Ectodermal cell (in vitro differentiated cells): ENCODE measurements at regions not wholly inside any gene's neighbourhood (a gene's known extent, or its start where the extent isn't known, plus 50 kb on each side); places are given as distances from the start of the nearest gene placed in this dataset.

Source experiments
- H3K27ac ChIP-seq: 2 replicates; pipeline ENCODE4 v1.7.0; 2013; ENCODE audit warnings: mild to moderate bottlenecking, low read depth, low read length; ENCODE audit not compliant: insufficient read depth, poor library complexity, severe bottlenecking
- H3K27me3 ChIP-seq: 2 replicates; pipeline ENCODE4 v1.7.0; 2013; ENCODE audit warnings: mild to moderate bottlenecking, low read length; ENCODE audit not compliant: insufficient read depth, control insufficient read depth, poor library complexity, severe bottlenecking
- H3K36me3 ChIP-seq: one replicate; pipeline ENCODE4 v1.7.0; 2013; ENCODE audit warnings: low read length; ENCODE audit not compliant: control insufficient read depth, insufficient read depth
- H3K4me1 ChIP-seq: one replicate; pipeline ENCODE4 v1.7.0; 2013; ENCODE audit warnings: low read length; ENCODE audit not compliant: control insufficient read depth, insufficient read depth
- H3K4me3 ChIP-seq: 2 replicates; pipeline ENCODE4 v1.7.0; 2013; ENCODE audit warnings: low read depth, low read length, control low read depth; ENCODE audit not compliant: insufficient read depth
- H3K9me3 ChIP-seq: 2 replicates; pipeline ENCODE4 v1.7.0; 2013; ENCODE audit warnings: mild to moderate bottlenecking, low read length, moderate library complexity; ENCODE audit not compliant: control insufficient read depth
- WGBS, 2 experiments: methylation state at CpG; one replicate each; pipeline ENCODE4 v1.1.7; 2013; ENCODE audit warnings: missing lambda C conversion rate in 2 of 2; 5-methylcytosine and 5-hydroxymethylcytosine counted together

DNA sequence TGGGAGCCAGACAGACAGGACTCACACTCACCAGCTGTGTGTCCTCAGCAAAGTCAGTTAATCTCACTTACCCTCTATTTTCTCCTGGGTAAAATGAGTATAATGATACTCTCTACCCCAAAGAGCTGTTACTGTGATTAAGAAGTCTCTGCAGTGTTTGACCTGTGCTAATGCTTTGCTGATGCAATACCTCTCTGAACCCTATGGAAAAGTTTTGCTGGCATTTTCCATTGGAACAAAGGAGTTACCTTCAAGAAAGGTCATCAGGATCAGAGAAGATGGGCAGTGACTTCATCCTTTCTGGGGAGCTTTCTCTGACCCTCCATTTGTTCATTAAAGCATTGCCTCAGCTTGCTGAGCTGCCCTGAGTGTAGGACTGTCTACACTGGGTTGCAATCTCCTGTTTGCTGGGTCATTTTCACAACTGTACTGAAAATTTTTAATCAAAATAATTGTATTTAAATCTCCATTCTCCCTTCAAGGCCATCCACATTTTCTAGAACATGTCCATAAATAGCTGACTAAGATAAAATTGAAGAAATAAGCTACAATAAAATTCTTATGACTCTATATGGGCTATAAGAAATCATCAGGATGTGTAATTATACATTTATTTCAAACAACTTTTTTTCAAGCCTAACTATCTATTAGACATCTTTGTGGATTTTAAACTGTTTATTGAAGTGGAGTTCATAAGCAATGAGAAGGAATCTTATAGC lies 272.8 kb upstream of the CPEB2 start:
- no peaks in the 10 kb centered on the region for H3K36me3 ChIP-seq
- H3K27me3 ChIP-seq = no peaks in the 10 kb centered on the region
- no peaks in the 10 kb centered on the region for H3K4me1 ChIP-seq
- no peaks in the 10 kb centered on the region for H3K9me3 ChIP-seq
- no peak overlapping the region for H3K27ac ChIP-seq
- H3K4me3 ChIP-seq = no peak overlapping the region

DNA sequence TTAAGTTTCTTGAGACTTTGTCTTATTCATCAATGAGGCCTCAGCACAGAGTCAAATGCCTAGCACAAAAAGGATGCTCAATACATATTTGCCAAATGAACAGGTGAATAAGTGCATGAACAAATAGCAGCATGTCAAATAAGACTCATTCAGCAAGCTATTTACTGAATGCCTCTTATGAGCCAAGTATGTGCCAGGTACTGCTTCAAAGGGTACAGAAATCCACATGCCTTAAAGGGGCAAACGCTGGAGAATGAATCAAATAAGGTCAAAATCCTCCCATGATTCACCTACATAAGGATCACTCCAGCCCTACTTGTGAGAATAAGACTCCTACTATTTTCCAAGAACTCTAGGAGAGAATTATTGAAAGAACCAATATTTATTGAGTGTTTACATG lies 260.2 kb upstream of the CPEB2 start:
- Histone ChIP-seq H3K27ac (no peak overlapping the region), H3K27me3 (no peaks in the 10 kb centered on the region), H3K4me3 (no peak overlapping the region), H3K9me3 (no peaks in the 10 kb centered on the region), H3K36me3 (no peaks in the 10 kb centered on the region), H3K4me1 (no peaks in the 10 kb centered on the region)
- 81 to 100% methylated on average over 1 of the region's 1 CpG for WGBS, 2 experiments

DNA sequence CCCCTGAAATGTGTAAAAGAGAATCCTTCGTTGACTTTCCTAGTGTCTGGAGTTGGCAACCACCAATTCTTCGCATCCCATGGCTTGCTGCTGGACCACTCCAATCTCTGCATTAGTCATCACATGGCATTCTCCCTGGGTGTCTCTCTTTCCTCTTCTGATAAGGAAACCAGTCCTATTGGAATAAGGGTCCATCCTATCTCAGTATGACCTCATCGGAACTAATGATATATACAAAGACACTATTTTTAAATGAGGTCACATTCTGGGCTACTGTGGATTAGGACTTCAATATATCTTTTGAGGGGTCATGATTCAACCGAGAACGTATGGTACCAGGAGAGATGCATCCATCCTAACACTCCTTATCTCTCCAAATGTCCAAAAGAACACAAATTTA lies 259.1 kb upstream of the CPEB2 start:
- no peaks in the 10 kb centered on the region for H3K36me3 ChIP-seq
- no peak overlapping the region for H3K4me3 ChIP-seq
- no peaks in the 10 kb centered on the region for H3K9me3 ChIP-seq
- no peak overlapping the region for H3K27ac ChIP-seq
- no peaks in the 10 kb centered on the region for H3K27me3 ChIP-seq
- 90 to 91% methylated on average over 5 of the region's 5 CpGs for WGBS, 2 experiments
- no peaks in the 10 kb centered on the region for H3K4me1 ChIP-seq

DNA sequence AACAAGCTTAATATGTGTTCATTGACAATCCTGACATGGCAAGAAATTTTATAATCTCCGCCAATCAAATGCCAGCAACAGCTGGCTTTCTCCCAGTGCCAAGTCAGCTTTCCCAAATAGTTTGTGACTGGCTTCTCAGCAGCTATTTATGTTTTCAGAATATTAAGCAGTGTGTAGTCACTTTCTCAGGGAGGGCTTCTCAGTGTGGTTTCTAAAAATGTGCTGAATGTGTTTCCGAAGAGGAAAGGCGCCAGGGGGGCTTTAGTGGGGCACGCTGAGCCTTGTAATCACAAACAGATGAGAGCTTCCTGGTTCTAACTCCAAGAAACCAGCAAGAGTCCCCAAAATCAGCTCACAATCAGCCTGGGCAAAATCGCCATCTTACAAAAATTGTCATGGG lies 258.7 kb upstream of the CPEB2 start:
- Histone ChIP-seq H3K27ac (no peak overlapping the region), H3K27me3 (no peaks in the 10 kb centered on the region), H3K9me3 (no peaks in the 10 kb centered on the region), H3K4me1 (no peaks in the 10 kb centered on the region), H3K4me3 (no peak overlapping the region), H3K36me3 (no peaks in the 10 kb centered on the region)
- 96 to 99% methylated on average over 5 of the region's 5 CpGs for WGBS, 2 experiments

DNA sequence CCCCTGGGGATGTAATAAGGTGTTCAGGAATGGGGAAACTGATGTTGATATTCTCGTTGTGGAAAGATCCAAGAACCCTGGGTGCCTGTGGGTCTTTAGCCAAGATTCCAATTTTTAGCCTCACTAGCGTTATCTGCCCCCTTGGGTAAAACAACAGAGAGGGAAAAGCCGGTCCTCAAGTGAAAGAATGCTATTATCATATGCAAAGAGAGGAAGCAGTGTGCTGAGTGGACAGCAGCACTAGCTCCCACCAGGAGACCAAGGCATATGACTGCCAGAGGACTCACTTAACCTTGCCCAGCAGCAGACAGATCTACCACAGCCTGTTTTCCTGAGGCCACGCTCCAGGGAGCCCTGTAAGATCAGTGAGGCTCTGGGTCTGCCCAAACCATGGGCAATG lies 257.9 kb upstream of the CPEB2 start:
- Histone ChIP-seq H3K36me3 (no peaks in the 10 kb centered on the region), H3K4me1 (no peaks in the 10 kb centered on the region), H3K4me3 (no peak overlapping the region), H3K27ac (no peak overlapping the region), H3K9me3 (no peaks in the 10 kb centered on the region), H3K27me3 (no peaks in the 10 kb centered on the region)
- 55 to 66% methylated on average over 4 of the region's 4 CpGs for WGBS, 2 experiments

DNA sequence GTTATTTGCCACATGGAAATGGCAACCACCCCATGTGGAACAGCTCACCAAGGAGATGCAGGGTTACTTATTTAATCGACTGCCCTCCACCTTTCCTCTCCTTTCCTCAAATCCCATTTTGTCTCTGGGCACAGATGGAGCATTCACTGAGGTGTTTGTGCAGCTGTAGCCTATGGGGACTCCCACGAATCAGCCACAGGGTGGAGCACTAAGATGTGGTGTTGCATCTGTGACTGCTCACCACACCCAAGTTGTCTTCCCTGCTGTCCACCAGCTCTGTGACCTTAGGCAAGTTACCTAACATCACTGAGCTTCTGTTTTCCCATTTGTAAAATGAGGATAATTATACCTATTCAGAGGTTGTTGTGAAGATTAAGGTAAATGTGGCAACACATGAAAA lies 252.4 kb upstream of the CPEB2 start:
- no peak overlapping the region for H3K27ac ChIP-seq
- H3K27me3 ChIP-seq = no peaks in the 10 kb centered on the region
- 76 to 83% methylated on average over 2 of the region's 2 CpGs for WGBS, 2 experiments

DNA sequence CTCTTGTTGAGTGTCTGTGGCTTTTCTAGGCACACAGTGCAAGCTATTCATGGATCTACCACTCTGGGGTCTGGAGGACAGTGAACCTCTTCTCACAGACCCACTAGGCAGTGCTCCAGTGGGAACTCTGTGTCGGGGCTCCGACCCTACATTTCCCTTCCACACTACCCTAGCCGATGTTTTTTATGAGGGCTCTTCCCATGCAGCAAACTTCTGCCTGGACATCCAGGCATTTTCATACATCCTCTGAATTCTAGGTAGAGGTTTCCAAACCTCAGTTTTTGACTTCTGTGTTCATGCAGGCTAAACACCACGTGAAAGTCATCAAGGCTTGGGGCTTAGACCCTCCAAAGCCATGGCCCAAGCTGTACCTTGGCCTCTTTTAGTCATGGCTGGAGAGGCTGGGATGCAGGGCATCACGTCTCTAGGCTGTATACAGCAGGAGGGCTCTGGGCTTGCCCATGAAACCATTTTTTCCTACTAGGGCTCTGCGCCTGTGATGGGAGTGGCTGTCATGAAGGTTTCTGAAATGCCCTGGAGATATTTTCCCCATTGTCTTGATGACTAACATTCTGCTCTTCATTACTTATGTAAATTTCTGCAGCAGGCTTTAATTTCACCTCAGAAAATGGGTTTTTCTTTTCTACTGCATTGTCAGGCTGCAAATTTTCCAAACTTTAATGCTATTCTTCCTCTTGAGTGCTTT lies 249.8 kb upstream of the CPEB2 start:
- H3K4me3 ChIP-seq = no peak overlapping the region
- no peaks in the 10 kb centered on the region for H3K9me3 ChIP-seq
- H3K4me1 ChIP-seq = no peaks in the 10 kb centered on the region
- no peaks in the 10 kb centered on the region for H3K27me3 ChIP-seq
- no peak overlapping the region for H3K27ac ChIP-seq
- 88% methylated on average over 6 of the region's 6 CpGs for WGBS, 2 experiments
- no peaks in the 10 kb centered on the region for H3K36me3 ChIP-seq

More for the DNA sequence above, 252.4 kb upstream of the CPEB2 start:
- Histone ChIP-seq H3K36me3 (no peaks in the 10 kb centered on the region), H3K4me3 (no peak overlapping the region), H3K9me3 (no peaks in the 10 kb centered on the region), H3K4me1 (no peaks in the 10 kb centered on the region)

DNA sequence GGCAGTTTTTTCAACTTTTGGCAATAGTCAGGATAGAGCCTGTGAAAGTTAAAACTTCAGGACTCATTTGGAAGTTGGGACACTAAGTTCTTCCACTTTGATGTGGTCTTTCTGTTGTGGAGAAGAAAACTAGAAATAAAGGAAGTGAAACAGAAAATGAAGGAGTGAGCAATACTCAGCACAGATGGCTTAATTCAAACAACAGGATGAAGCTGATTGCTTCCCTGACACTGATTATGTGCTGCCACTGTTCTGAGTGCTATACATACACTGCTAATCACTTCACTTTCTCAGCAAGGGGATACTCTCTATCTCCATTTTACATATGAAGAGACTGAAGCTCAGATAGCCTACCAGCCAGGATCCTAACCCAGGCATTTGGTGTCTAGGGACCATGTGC lies 235.1 kb upstream of the CPEB2 start:
- H3K4me3 ChIP-seq = no peak overlapping the region
- H3K27ac ChIP-seq = no peak overlapping the region
- no peaks in the 10 kb centered on the region for H3K27me3 ChIP-seq
- peaks cover 11% of the 10 kb centered on the region for H3K4me1 ChIP-seq
- no peaks in the 10 kb centered on the region for H3K36me3 ChIP-seq
- no peaks in the 10 kb centered on the region for H3K9me3 ChIP-seq

DNA sequence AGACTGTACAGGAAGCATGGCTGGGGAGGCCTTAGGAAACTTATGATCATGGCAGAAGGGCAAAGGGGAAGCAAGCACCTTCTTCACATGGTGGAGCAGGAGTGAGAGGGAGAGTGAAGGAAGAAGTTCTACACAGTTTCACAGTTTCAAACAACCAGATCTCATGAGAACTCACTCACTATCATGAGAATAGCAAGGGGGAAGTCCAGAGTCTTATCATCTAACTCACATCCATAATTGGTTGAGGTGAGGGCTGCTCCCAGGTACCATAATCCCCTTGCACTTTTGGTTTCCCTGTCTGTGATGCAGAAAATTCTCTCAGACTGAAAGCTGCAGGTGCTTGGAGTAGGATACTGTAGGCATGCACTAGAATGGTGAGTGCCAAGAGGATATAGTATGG lies 233.8 kb upstream of the CPEB2 start:
- H3K4me1 ChIP-seq = peaks cover 11% of the 10 kb centered on the region
- H3K4me3 ChIP-seq = no peak overlapping the region
- no peaks in the 10 kb centered on the region for H3K36me3 ChIP-seq
- H3K9me3 ChIP-seq = no peaks in the 10 kb centered on the region
- H3K27me3 ChIP-seq = no peaks in the 10 kb centered on the region
- H3K27ac ChIP-seq = no peak overlapping the region

DNA sequence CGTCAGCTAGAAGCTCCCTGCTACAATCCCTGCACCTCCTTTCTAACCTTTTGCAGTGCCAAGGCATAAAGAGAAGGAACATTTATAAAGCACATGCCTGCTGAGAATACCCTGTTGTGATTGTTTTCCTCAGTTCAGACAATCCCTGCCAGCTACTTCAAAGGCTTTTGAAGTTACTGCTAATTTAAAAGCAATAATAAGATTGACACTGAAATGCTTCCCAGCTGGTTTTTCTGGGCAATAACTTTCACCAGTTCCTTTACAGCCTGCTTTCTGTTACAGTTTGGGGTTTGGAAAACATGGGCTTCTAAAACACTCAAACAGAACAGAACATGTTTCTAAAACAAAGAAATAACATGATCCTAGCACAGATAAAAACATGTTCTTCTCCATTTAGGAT lies 232.3 kb upstream of the CPEB2 start:
- Histone ChIP-seq H3K27me3 (no peaks in the 10 kb centered on the region), H3K36me3 (no peaks in the 10 kb centered on the region), H3K27ac (no peak overlapping the region), H3K4me3 (no peak overlapping the region), H3K9me3 (no peaks in the 10 kb centered on the region), H3K4me1 (peaks cover 11% of the 10 kb centered on the region)
- 17 to 27% methylated on average over 1 of the region's 1 CpG for WGBS, 2 experiments
